COLO668 (cell line): ENCODE measurements at regions not wholly inside any gene's neighbourhood (a gene's known extent, or its start where the extent isn't known, plus 50 kb on each side); places are given as distances from the start of the nearest gene placed in this dataset.
"Not testable (repeated sequence)": the region's sequence is repeated elsewhere in the genome, so short reads cannot be mapped to it uniquely, and the experiment has no call there.

Source experiments
- DNase-seq: peaks from one replicate; lab custom pipeline; 2025; ENCODE audit not compliant: unreplicated experiment; lab: John Stamatoyannopoulos, UW

GRCh38 chr12:127596891-127597290, 670.1 kb upstream of the TMEM132C start:
- no peak for DNase-seq

- DNase-seq = no peak
Measured at GRCh38 chr12:127599436-127599835, 667.5 kb upstream of the TMEM132C start.

GRCh38 chr12:127600211-127600610, 666.8 kb upstream of the TMEM132C start:
- DNase-seq = peak; percentile 1

- DNase-seq = no peak
Measured at GRCh38 chr12:127606476-127607015, 660.4 kb upstream of the TMEM132C start.

- DNase-seq = no peak
Measured at GRCh38 chr12:127607146-127607725, 659.7 kb upstream of the TMEM132C start.

GRCh38 chr12:127608359-127608758, 658.6 kb upstream of the TMEM132C start:
- not testable (repeated sequence) for DNase-seq

- DNase-seq = no peak
Measured at GRCh38 chr12:127613056-127613455, 653.9 kb upstream of the TMEM132C start.

GRCh38 chr12:127619869-127620734, 646.9 kb upstream of the TMEM132C start:
- no peak for DNase-seq

- DNase-seq = peak; percentile 1
Measured at GRCh38 chr12:127620735-127621355, 646.1 kb upstream of the TMEM132C start.

- DNase-seq = no peak
Measured at GRCh38 chr12:127621366-127621765, 645.6 kb upstream of the TMEM132C start.

- no peak for DNase-seq
Measured at GRCh38 chr12:127623362-127623761, 643.6 kb upstream of the TMEM132C start.

- no peak for DNase-seq
Measured at GRCh38 chr12:127625176-127625771, 641.7 kb upstream of the TMEM132C start.

GRCh38 chr12:127628645-127629044, 638.3 kb upstream of the TMEM132C start:
- no peak for DNase-seq

GRCh38 chr12:127629066-127629820, 637.7 kb upstream of the TMEM132C start:
- peak; percentile 1 for DNase-seq

- DNase-seq = no peak
Measured at GRCh38 chr12:127632461-127632860, 634.5 kb upstream of the TMEM132C start.

- no peak for DNase-seq
Measured at GRCh38 chr12:127635838-127636237, 631.1 kb upstream of the TMEM132C start.

- no peak for DNase-seq
Measured at GRCh38 chr12:127636882-127637281, 630.1 kb upstream of the TMEM132C start.

- no peak for DNase-seq
Measured at GRCh38 chr12:127640181-127640886, 626.6 kb upstream of the TMEM132C start.

- no peak for DNase-seq
Measured at GRCh38 chr12:127642208-127642607, 624.8 kb upstream of the TMEM132C start.

GRCh38 chr12:127648321-127648720, 618.6 kb upstream of the TMEM132C start:
- DNase-seq = no peak
